ENCODE measurements at regions not wholly inside any gene's neighbourhood (a gene's known extent, or its start where the extent isn't known, plus 50 kb on each side); places are given as distances from the start of the nearest gene placed in this dataset.

DNA sequence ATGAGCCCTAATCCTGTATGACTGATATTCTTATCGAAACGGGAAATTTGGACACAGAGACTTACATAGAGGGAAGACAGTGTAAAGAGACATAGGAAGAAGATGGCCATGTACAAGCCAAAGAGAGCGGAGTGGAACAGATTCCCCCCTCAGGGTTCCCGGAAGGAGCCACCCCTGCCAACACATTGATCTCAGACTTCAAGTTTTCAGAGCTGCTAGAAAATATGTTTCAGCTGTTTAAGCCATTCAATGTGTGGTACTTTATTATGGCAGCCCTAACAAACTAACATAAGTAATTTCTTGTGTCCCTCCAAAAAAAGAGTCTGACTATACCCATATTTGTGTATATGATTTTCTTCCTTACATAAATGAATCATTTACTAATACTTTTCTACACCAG, 128.0 kb upstream of the STC2 start:
- peaks cover 9% of the 10 kb centered on the region for H3K27me3 Mint-ChIP-seq
- TF ChIP-seq, protein P1, sequence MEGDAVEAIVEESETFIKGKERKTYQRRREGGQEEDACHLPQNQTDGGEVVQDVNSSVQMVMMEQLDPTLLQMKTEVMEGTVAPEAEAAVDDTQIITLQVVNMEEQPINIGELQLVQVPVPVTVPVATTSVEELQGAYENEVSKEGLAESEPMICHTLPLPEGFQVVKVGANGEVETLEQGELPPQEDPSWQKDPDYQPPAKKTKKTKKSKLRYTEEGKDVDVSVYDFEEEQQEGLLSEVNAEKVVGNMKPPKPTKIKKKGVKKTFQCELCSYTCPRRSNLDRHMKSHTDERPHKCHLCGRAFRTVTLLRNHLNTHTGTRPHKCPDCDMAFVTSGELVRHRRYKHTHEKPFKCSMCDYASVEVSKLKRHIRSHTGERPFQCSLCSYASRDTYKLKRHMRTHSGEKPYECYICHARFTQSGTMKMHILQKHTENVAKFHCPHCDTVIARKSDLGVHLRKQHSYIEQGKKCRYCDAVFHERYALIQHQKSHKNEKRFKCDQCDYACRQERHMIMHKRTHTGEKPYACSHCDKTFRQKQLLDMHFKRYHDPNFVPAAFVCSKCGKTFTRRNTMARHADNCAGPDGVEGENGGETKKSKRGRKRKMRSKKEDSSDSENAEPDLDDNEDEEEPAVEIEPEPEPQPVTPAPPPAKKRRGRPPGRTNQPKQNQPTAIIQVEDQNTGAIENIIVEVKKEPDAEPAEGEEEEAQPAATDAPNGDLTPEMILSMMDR (IDR thresholded peaks at IDR 0.05; ENCODE audit: unreplicated experiment), result no peak
- no peaks in the 10 kb centered on the region for H3K36me3 Mint-ChIP-seq (ENCODE audit: insufficient read depth)
- H3K4me3 Mint-ChIP-seq (ENCODE audit: low read depth), result no peak overlapping the region
- no peak overlapping the region for H3K27ac Mint-ChIP-seq
- no peaks in the 10 kb centered on the region for H3K9me3 Mint-ChIP-seq (ENCODE audit: low read depth)
- H3K4me1 Mint-ChIP-seq (ENCODE audit: low read depth), result peaks cover 18% of the 10 kb centered on the region
- DNase-seq (ENCODE audit: low spot score, unreplicated experiment), result no peak

DNA sequence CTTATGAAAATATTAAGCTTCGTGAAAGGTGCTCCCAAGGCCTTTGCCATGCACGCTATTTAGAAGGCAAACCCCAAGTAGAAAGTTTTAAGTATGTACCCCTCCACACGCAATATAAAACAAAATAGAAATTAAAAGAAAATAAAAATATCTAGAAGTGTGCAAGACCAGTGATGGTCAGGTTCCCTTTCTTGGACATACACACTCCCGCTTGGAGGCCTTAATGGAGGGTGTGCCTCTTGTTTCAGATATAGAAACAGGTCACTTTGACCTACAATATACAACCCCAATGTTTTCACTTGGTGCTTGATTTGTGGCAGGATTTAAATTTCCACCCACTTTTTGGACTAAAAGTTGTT, 127.4 kb upstream of the STC2 start:
- DNase-seq (ENCODE audit: low spot score, unreplicated experiment), result no peak
- H3K36me3 Mint-ChIP-seq (ENCODE audit: insufficient read depth), result no peaks in the 10 kb centered on the region
- peaks cover 9% of the 10 kb centered on the region for H3K27me3 Mint-ChIP-seq
- no peak overlapping the region for H3K4me3 Mint-ChIP-seq (ENCODE audit: low read depth)
- peaks cover 18% of the 10 kb centered on the region for H3K4me1 Mint-ChIP-seq (ENCODE audit: low read depth)
- H3K27ac Mint-ChIP-seq, result no peak overlapping the region
- H3K9me3 Mint-ChIP-seq (ENCODE audit: low read depth), result no peaks in the 10 kb centered on the region
- TF ChIP-seq, protein P1 (IDR thresholded peaks at IDR 0.05; ENCODE audit: unreplicated experiment), result no peak

- no peaks in the 10 kb centered on the region for H3K36me3 Mint-ChIP-seq (ENCODE audit: insufficient read depth)
- peaks cover 9% of the 10 kb centered on the region for H3K27me3 Mint-ChIP-seq
- TF ChIP-seq, protein P1 (IDR thresholded peaks at IDR 0.05; ENCODE audit: unreplicated experiment), result no peak
- no peak for DNase-seq (ENCODE audit: low spot score, unreplicated experiment)
- H3K27ac Mint-ChIP-seq, result peak overlapping the region; percentile 69
- peaks cover 18% of the 10 kb centered on the region for H3K4me1 Mint-ChIP-seq (ENCODE audit: low read depth)
- H3K9me3 Mint-ChIP-seq (ENCODE audit: low read depth), result no peaks in the 10 kb centered on the region
- no peak overlapping the region for H3K4me3 Mint-ChIP-seq (ENCODE audit: low read depth)
Observed at GRCh38 chr5:173454736-173455598, 126.8 kb upstream of the STC2 start.

- TF ChIP-seq, protein P1 (IDR thresholded peaks at IDR 0.05; ENCODE audit: unreplicated experiment), result no peak
- Mint-ChIP-seq H3K9me3 (ENCODE audit: low read depth) (no peaks in the 10 kb centered on the region), H3K4me1 (ENCODE audit: low read depth) (peaks cover 18% of the 10 kb centered on the region), H3K27ac (peak overlapping the region; percentile 69), H3K4me3 (ENCODE audit: low read depth) (no peak overlapping the region), H3K27me3 (peaks cover 7% of the 10 kb centered on the region), H3K36me3 (ENCODE audit: insufficient read depth) (no peaks in the 10 kb centered on the region)
- DNase-seq (ENCODE audit: low spot score, unreplicated experiment), result no peak
Observed at GRCh38 chr5:173454361-173454735, 126.1 kb upstream of the STC2 start.

GRCh38 chr5:173453167-173453566, 125.0 kb upstream of the STC2 start:
- no peaks in the 10 kb centered on the region for H3K36me3 Mint-ChIP-seq (ENCODE audit: insufficient read depth)
- TF ChIP-seq, protein P1 (IDR thresholded peaks at IDR 0.05; ENCODE audit: unreplicated experiment), result no peak
- peaks cover 5% of the 10 kb centered on the region for H3K27me3 Mint-ChIP-seq
- no peak overlapping the region for H3K4me3 Mint-ChIP-seq (ENCODE audit: low read depth)
- DNase-seq (ENCODE audit: low spot score, unreplicated experiment), result no peak
- peaks cover 18% of the 10 kb centered on the region for H3K4me1 Mint-ChIP-seq (ENCODE audit: low read depth)
- no peaks in the 10 kb centered on the region for H3K9me3 Mint-ChIP-seq (ENCODE audit: low read depth)
- peak overlapping the region; percentile 63 for H3K27ac Mint-ChIP-seq
